Astrocyte of the spinal cord (primary cell): ENCODE measurements at regions not wholly inside any gene's neighbourhood (a gene's known extent, or its start where the extent isn't known, plus 50 kb on each side); places are given as distances from the start of the nearest gene placed in this dataset.
"Not testable (repeated sequence)": the region's sequence is repeated elsewhere in the genome, so short reads cannot be mapped to it uniquely, and the experiment has no call there.

Source experiments
- DNase-seq: peaks from one replicate; pipeline ENCODE4 v3.0.0; 2011; ENCODE audit warnings: low read depth, low spot score
- H3K4me3 ChIP-seq: 2 replicates; pipeline ENCODE4 v1.5.1; 2011; ENCODE audit warnings: low read depth, mild to moderate bottlenecking, low read length, moderate library complexity
- in situ Hi-C: cut with HindIII; loops from 2 replicates; pipeline ENCODE4 v1.10.0; 2017; ENCODE audit warnings: low sequenced_read_pairs
- TF ChIP-seq, protein P1 (sequence below): IDR thresholded peaks from 2 replicates; pipeline ENCODE4 v1.5.1; 2012; ENCODE audit warnings: low read depth, mild to moderate bottlenecking, low read length, inconsistent platforms

- H3K4me3 ChIP-seq, result no peak overlapping the region
- in situ Hi-C loops, result no loop called here
- TF ChIP-seq, protein P1, sequence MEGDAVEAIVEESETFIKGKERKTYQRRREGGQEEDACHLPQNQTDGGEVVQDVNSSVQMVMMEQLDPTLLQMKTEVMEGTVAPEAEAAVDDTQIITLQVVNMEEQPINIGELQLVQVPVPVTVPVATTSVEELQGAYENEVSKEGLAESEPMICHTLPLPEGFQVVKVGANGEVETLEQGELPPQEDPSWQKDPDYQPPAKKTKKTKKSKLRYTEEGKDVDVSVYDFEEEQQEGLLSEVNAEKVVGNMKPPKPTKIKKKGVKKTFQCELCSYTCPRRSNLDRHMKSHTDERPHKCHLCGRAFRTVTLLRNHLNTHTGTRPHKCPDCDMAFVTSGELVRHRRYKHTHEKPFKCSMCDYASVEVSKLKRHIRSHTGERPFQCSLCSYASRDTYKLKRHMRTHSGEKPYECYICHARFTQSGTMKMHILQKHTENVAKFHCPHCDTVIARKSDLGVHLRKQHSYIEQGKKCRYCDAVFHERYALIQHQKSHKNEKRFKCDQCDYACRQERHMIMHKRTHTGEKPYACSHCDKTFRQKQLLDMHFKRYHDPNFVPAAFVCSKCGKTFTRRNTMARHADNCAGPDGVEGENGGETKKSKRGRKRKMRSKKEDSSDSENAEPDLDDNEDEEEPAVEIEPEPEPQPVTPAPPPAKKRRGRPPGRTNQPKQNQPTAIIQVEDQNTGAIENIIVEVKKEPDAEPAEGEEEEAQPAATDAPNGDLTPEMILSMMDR, result no peak
- DNase-seq, result no peak
Observed at GRCh38 chr6:50543666-50544065, 169.7 kb upstream of the TFAP2D start.

- no peak overlapping the region for H3K4me3 ChIP-seq
- in situ Hi-C loops, result no loop called here
- no peak for DNase-seq
- TF ChIP-seq, protein P1, result no peak
Observed at GRCh38 chr6:50549026-50549425, 164.3 kb upstream of the TFAP2D start.

DNA sequence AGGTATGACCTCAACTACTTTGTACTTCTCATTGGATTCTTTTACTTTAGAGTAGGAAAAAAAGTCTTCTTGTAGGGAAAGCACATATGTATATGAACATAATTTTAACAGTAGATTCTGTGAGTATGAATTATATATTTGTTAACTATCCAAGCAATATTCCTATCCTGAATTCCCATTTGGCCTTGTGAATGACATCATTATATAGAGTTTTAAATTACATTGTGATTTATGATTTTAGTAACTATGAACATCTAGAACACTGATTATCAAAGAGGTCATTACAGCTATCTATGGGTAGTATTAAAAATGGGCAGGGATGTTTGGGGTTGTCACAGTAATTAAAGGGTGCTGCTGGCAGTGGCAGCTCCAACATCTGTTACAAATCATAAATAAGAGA, 163.9 kb upstream of the TFAP2D start:
- no peak overlapping the region for H3K4me3 ChIP-seq
- DNase-seq, result no peak
- TF ChIP-seq, protein P1, result no peak
- in situ Hi-C loops, result no loop called here

GRCh38 chr6:50555982-50556381, 157.3 kb upstream of the TFAP2D start:
- in situ Hi-C loops, result no loop called here
- TF ChIP-seq, protein P1, result no peak
- no peak for DNase-seq
- H3K4me3 ChIP-seq, result no peak overlapping the region

DNA sequence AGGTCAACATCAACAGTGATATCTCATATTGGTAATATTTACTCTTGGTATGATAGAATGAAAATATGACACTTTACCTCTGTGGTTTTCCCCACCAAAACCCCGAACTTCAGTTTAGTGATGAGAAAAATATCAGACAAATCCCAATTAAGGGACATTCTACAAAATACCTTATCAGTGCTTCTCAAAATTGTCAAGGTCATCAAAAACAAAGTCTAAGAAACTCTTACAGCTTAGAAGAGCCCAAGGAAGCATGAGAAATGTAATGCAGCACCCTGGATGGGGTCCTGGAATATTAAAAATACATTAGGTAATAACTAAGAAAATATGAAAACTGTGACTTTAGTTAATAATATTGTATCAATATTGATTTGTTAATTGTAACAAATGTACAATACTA, 148.3 kb upstream of the TFAP2D start:
- DNase-seq, result no peak
- in situ Hi-C loops, result no loop called here
- TF ChIP-seq, protein P1, result no peak
- no peak overlapping the region for H3K4me3 ChIP-seq

DNA sequence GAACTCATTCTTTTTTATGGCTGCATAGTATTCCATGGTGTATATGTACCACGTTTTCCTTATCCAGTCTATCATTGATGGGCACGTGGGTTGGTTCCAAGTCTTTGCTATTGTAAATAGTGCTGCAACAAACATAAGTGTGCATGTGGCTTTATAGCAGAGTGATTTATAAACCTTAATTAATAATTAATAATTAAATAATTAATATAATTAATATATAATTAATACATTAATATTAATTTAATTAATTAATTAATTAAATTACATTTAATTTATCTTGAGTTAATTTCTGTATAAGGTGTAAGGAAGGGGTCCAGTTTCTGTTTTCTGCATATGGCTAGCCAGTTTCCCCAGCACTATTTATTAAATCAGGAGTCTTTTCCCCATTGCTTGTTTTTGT, 142.1 kb upstream of the TFAP2D start:
- in situ Hi-C loops, DNase-seq, H3K4me3 ChIP-seq: not testable (repeated sequence)

DNA sequence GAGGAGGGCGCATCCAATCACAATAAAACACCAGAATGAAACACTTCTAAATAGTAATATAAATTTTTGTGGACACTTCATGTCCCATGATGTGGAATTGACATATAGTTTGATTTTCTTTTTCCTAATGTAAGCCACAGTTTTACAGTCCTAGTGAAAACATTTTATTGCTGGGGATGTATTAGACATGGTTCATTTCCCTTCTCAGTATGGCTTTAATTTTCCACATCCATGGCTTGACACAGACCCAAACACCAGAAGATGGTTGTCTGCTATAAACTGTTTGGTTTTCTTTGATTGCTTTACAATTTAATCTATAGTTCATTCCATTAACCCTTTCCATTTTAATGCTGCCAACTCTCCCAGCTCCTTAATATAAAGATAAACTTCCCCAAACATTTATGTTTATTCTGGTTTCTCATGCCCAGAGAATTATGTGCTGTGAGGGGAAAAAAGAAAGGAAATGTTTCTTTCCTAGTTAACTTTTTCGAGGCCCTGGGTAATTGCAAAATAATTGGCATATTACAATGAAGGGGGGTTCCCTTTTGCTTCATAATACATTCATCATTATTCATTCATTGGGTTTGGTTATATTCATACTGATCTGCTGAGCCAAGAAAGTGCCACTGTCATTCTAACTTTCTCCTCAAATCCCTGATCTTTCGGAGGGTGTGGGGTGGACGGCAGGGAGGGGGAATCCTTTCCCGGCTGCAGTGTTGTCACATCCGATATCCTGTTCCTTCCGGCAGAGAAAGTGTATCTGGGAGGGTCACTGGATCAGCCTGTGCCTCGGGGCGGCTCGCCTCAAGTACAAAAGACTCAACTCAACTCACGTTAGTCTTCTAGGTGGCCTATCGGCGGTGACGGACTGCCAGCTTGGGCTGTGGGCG, 127.6 kb upstream of the TFAP2D start:
- no peak overlapping the region for H3K4me3 ChIP-seq
- no peak for DNase-seq
- in situ Hi-C loops, result no loop called here
- TF ChIP-seq, protein P1, result no peak
